ENCODE measurements at regions not wholly inside any gene's neighbourhood (a gene's known extent, or its start where the extent isn't known, plus 50 kb on each side); places are given as distances from the start of the nearest gene placed in this dataset.

DNA sequence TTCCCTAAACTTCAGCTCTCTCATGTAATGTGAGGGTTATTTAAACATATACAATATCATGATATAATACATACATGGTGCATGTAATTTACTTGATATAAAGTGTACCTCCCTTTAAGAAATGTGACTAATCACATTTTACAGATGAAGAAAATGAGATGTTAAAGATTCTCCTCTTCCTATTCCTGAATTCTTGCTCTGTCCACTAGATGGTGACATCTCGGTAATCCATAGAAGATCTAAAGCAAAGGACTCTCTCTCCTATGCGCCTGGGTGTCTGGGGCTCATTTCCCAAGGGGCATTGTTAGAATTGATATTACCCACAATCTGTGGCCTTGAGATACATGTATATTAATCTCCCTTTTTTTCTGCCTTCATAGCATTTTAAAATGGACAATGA, 804.9 kb downstream of the RAB28 start:
- TF ChIP-seq, protein P1, sequence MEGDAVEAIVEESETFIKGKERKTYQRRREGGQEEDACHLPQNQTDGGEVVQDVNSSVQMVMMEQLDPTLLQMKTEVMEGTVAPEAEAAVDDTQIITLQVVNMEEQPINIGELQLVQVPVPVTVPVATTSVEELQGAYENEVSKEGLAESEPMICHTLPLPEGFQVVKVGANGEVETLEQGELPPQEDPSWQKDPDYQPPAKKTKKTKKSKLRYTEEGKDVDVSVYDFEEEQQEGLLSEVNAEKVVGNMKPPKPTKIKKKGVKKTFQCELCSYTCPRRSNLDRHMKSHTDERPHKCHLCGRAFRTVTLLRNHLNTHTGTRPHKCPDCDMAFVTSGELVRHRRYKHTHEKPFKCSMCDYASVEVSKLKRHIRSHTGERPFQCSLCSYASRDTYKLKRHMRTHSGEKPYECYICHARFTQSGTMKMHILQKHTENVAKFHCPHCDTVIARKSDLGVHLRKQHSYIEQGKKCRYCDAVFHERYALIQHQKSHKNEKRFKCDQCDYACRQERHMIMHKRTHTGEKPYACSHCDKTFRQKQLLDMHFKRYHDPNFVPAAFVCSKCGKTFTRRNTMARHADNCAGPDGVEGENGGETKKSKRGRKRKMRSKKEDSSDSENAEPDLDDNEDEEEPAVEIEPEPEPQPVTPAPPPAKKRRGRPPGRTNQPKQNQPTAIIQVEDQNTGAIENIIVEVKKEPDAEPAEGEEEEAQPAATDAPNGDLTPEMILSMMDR (IDR thresholded peaks at IDR 0.05), result no peak
- no peak for TF ChIP-seq POLR2A (IDR thresholded peaks at IDR 0.05)
- TF ChIP-seq POLR2AphosphoS5 (IDR thresholded peaks at IDR 0.05), result no peak
